ENCODE measurements at regions not wholly inside any gene's neighbourhood (a gene's known extent, or its start where the extent isn't known, plus 50 kb on each side); places are given as distances from the start of the nearest gene placed in this dataset.

GRCh38 chr5:143676802-143677201, 135.2 kb upstream of the HMHB1 start:
- no peaks in the 10 kb centered on the region for H3K4me1 ChIP-seq
- ATAC-seq = no peak

DNA sequence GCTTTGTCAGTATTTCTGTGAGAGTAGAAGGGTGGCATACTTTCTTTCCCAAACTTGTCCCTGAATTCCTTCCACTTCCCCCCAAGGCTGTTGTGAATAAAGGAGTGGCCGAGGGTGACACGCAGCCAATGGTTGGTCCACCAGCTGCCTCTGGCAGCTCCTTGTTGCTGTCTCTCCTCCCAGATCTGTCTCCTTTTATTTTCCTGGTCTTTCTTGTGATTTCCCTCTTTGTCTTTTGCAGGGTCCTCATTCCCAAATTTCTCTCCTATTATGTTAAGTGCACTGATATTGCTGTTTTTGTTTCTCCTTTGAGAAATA, 137.5 kb upstream of the HMHB1 start:
- no peaks in the 10 kb centered on the region for H3K4me1 ChIP-seq
- intact Hi-C loops (cut with DNase I) = no loop called here
- no peaks in the 10 kb centered on the region for H3K27me3 ChIP-seq
- ATAC-seq (no peak), DNase-seq (no peak)
- no peaks in the 10 kb centered on the region for H3K9me3 ChIP-seq
- no peak for TF ChIP-seq POLR2A (IDR thresholded peaks at IDR 0.05)
- TF ChIP-seq, protein P1, sequence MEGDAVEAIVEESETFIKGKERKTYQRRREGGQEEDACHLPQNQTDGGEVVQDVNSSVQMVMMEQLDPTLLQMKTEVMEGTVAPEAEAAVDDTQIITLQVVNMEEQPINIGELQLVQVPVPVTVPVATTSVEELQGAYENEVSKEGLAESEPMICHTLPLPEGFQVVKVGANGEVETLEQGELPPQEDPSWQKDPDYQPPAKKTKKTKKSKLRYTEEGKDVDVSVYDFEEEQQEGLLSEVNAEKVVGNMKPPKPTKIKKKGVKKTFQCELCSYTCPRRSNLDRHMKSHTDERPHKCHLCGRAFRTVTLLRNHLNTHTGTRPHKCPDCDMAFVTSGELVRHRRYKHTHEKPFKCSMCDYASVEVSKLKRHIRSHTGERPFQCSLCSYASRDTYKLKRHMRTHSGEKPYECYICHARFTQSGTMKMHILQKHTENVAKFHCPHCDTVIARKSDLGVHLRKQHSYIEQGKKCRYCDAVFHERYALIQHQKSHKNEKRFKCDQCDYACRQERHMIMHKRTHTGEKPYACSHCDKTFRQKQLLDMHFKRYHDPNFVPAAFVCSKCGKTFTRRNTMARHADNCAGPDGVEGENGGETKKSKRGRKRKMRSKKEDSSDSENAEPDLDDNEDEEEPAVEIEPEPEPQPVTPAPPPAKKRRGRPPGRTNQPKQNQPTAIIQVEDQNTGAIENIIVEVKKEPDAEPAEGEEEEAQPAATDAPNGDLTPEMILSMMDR (IDR thresholded peaks at IDR 0.05) = no peak
- no peaks in the 10 kb centered on the region for H3K36me3 ChIP-seq (replicated peaks in 1 of 2; ENCODE audit: insufficient read depth in 1 of 2, low read depth in 2 of 2)
- no peak overlapping the region for H3K27ac ChIP-seq
- no peak overlapping the region for H3K4me3 ChIP-seq
- WGBS, 2 donors = 95 to 97% methylated on average over 2 of the region's 2 CpGs

More at GRCh38 chr5:143676802-143677201, 135.2 kb upstream of the HMHB1 start:
- no peak overlapping the region for H3K27ac ChIP-seq
- intact Hi-C loops (cut with DNase I) = no loop called here
- 17 to 22% methylated on average over 1 of the region's 1 CpG for WGBS, 2 donors
- TF ChIP-seq, protein P1 (IDR thresholded peaks at IDR 0.05) = no peak
- no peak for TF ChIP-seq POLR2A (IDR thresholded peaks at IDR 0.05)
- no peaks in the 10 kb centered on the region for H3K9me3 ChIP-seq
- no peaks in the 10 kb centered on the region for H3K27me3 ChIP-seq
- H3K36me3 ChIP-seq (replicated peaks in 1 of 2; ENCODE audit: insufficient read depth in 1 of 2, low read depth in 2 of 2) = no peaks in the 10 kb centered on the region
- no peak overlapping the region for H3K4me3 ChIP-seq
- DNase-seq = peak in 2 of 4 donors; percentile 10 to 18

DNA sequence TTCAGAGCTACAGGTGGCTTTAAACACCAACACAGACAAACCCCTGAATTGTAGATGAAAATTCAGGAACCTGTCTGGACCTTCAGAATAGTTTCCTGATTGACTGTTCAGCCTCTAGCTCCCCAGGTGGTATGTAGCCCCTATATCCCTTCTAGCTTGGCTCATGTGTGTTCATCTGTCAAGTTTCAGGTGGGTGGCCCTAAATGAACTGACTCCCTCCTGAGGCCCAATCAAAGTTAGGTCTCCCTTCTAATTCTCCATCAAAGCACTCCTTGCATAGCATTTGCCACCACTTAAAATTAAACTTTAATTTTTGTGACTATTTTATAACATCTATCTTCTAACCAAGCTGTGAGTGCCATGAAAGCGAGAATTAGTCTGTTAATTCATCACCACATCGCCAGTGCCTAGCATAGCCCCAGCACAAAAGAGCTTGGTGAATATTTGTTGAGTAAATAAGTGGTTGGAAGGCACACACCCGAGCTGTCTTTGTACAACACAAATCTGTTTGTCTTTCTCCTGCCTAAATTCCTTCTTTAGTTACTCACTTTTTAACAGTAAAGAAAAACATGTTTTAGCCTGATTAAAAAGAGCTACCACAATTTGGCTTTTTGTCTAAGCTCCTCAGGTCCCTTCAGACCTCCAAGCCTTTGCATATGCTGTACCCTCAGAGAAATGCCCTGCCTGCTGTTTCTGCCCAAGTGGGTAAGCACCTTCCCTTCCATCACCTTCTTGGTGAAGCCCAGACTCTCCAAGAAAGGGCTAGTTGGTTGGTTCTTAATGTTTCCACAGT, 138.1 kb upstream of the HMHB1 start:
- ATAC-seq = no peak
- H3K4me3 ChIP-seq = no peak overlapping the region
- H3K9me3 ChIP-seq = no peaks in the 10 kb centered on the region
- no peak overlapping the region for H3K27ac ChIP-seq
- H3K36me3 ChIP-seq (replicated peaks in 1 of 2; ENCODE audit: insufficient read depth in 1 of 2, low read depth in 2 of 2) = no peaks in the 10 kb centered on the region
- intact Hi-C loops (cut with DNase I) = no loop called here
- no peak for TF ChIP-seq POLR2A (IDR thresholded peaks at IDR 0.05)
- TF ChIP-seq, protein P1 (IDR thresholded peaks at IDR 0.05) = no peak
- no peaks in the 10 kb centered on the region for H3K4me1 ChIP-seq
- DNase-seq = no peak
- no peaks in the 10 kb centered on the region for H3K27me3 ChIP-seq
- 24 to 37% methylated on average over 3 of the region's 3 CpGs for WGBS, 2 donors

DNA sequence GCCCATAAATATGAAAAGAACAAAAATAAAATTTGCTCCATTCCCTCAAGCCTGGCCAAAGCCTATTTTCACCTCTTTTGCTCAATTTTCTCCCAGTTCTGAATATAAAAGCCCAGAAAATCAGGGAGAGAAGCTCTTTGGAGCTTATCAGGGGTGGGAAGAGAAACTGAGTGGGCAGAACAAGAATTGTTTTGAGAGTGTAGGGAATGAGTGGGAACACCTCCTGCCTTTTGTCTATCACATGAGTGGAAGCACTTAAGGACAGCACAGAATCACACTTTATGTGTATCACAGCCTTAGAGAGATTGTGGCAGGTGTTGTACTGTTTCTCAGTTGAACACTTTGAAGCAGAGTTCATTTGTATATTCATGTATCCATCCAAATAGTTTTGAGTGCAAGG, 139.2 kb upstream of the HMHB1 start:
- Histone ChIP-seq H3K36me3 (replicated peaks in 1 of 2; ENCODE audit: insufficient read depth in 1 of 2, low read depth in 2 of 2) (no peaks in the 10 kb centered on the region), H3K4me3 (no peak overlapping the region), H3K9me3 (no peaks in the 10 kb centered on the region), H3K4me1 (no peaks in the 10 kb centered on the region), H3K27ac (no peak overlapping the region), H3K27me3 (no peaks in the 10 kb centered on the region)
- ATAC-seq = no peak
- TF ChIP-seq POLR2A (IDR thresholded peaks at IDR 0.05) = no peak
- TF ChIP-seq, protein P1 (IDR thresholded peaks at IDR 0.05) = no peak
- DNase-seq = no peak
- intact Hi-C loops (cut with DNase I) = no loop called here

Measured in body of pancreas (tissue), 4 donors.